Vagina (tissue), 2 donors: ENCODE measurements at regions not wholly inside any gene's neighbourhood (a gene's known extent, or its start where the extent isn't known, plus 50 kb on each side); places are given as distances from the start of the nearest gene placed in this dataset.

Experiments used
- DNase-seq, 2 donors: peaks; one replicate each; pipeline ENCODE4 v3.0.0-alpha.2; 2017; ENCODE audit errors: extremely low spot score in 2 of 2
- H3K27ac ChIP-seq: fragments of 200-600 bp; sonication (generic); one replicate; pipeline ENCODE4 v1.5.1; 2019
- H3K27me3 ChIP-seq: fragments of 200-600 bp; sonication (generic); one replicate; pipeline ENCODE4 v1.5.1; 2019
- H3K36me3 ChIP-seq, 2 donors: fragments of 200-600 bp; sonication (generic); one replicate each; pipeline ENCODE4 v1.5.1; 2017 to 2019
- H3K4me1 ChIP-seq: fragments of 200-600 bp; sonication (generic); one replicate; pipeline ENCODE4 v1.5.1; 2019
- H3K4me3 ChIP-seq, 2 donors: fragments of 200-600 bp; sonication (generic); 1 replicate in 1 of 2; 2 replicates in 1 of 2; pipeline ENCODE4 v1.5.1; 2016 to 2019
- H3K9me3 ChIP-seq: fragments of 200-600 bp; sonication (generic); one replicate; pipeline ENCODE4 v1.5.1; 2019
- CTCF ChIP-seq, 3 experiments: fragments of 450-650 bp in 2 of 3; fragments of 200-600 bp in 1 of 3; sonication (generic) in 1 of 3; IDR thresholded peaks; one replicate each; pipeline ENCODE4 v1.5.1; 2017 to 2019; ENCODE audit warnings: antibody characterized with exemption in 3 of 3, mild to moderate bottlenecking in 2 of 3, moderate library complexity in 2 of 3
- POLR2A ChIP-seq, 2 donors: fragments of 450-650 bp; IDR thresholded peaks; one replicate each; pipeline ENCODE4 v1.6.1; 2017; ENCODE audit warnings: antibody characterized with exemption in 2 of 2, mild to moderate bottlenecking in 2 of 2, moderate library complexity in 2 of 2
- POLR2AphosphoS5 ChIP-seq, 2 donors: sonication (generic); formaldehyde crosslinking; IDR thresholded peaks; one replicate each; pipeline ENCODE4 v1.9.0; 2017; ENCODE audit warnings: antibody characterized with exemption in 2 of 2, mild to moderate bottlenecking in 2 of 2, low read depth in 1 of 2; ENCODE audit not compliant: insufficient read depth in 1 of 2
- intact Hi-C: fragments of 100-400 bp; cut with DNase I; formaldehyde crosslinking; loops from one replicate; pipeline ENCODE4 v1.15.1; 2023

GRCh38 chr20:11711214-11711613 is 206.5 kb upstream of the BTBD3 start:
- Histone ChIP-seq H3K27ac (no peak overlapping the region), H3K4me3 (no peak overlapping the region), H3K4me1 (no peaks in the 10 kb centered on the region), H3K27me3 (no peaks in the 10 kb centered on the region), H3K9me3 (no peaks in the 10 kb centered on the region), H3K36me3 (no peaks in the 10 kb centered on the region)
- DNase-seq = no peak
- TF ChIP-seq POLR2A (IDR thresholded peaks at IDR 0.05) = no peak
- no peak for TF ChIP-seq POLR2AphosphoS5 (IDR thresholded peaks at IDR 0.05; ENCODE audit: insufficient read depth in 1 of 2, low read depth in 1 of 2)
- no peak for TF ChIP-seq CTCF (IDR thresholded peaks at IDR 0.05)
- intact Hi-C loops = no loop called here

DNA sequence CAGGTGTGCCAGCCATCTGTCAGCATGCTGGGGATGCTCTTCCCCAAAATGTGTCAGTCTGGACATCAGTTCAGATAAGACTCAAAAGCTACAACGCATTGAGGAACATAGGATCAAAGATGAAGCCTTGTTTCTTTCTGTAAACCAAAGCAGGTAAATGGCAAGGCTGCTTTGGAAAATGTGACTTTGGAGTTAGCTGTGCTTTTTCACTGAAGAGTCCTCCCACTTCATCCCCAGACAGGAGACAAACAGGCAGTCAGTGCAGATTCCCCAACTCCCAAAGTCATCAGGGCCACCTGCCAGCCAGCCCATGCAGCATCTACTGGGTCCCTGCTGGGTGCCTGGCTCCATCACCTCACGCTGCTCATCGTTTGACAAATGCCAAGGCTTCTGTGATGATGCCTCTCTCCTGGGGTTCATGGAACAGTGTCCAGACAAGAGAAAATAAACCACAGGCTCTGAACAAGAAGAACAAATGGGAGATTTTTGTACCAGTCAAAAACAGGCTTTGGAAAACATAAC is 205.0 kb upstream of the BTBD3 start:
- no peak overlapping the region for H3K27ac ChIP-seq
- no peak for DNase-seq
- H3K36me3 ChIP-seq = no peaks in the 10 kb centered on the region
- intact Hi-C loops = no loop called here
- no peak for TF ChIP-seq POLR2AphosphoS5 (IDR thresholded peaks at IDR 0.05; ENCODE audit: insufficient read depth in 1 of 2, low read depth in 1 of 2)
- no peak for TF ChIP-seq CTCF (IDR thresholded peaks at IDR 0.05)
- TF ChIP-seq POLR2A (IDR thresholded peaks at IDR 0.05) = no peak
- H3K4me3 ChIP-seq = no peak overlapping the region
- no peaks in the 10 kb centered on the region for H3K27me3 ChIP-seq
- H3K4me1 ChIP-seq = no peaks in the 10 kb centered on the region
- no peaks in the 10 kb centered on the region for H3K9me3 ChIP-seq

DNA sequence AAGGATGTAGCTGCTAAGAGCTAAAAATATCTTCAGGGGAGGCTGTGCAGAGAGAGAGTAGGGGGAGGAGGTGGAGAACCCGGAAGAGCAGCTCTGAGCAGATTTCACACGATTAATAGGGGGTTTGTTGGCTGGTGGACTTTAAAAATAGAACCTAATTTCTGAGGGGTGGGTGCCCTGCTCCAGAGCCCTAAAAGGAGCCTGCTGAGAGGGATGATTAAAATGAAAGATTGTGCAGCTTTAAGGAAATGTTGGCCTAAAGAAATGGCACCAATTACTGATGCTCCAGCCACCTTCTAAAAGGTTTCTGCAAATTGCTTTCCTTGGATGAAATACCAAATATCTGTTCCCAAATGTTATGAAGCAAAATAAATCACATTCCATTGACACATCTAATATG is 202.8 kb upstream of the BTBD3 start:
- intact Hi-C loops = no loop called here
- no peaks in the 10 kb centered on the region for H3K36me3 ChIP-seq
- H3K4me3 ChIP-seq = no peak overlapping the region
- no peaks in the 10 kb centered on the region for H3K9me3 ChIP-seq
- H3K27me3 ChIP-seq = no peaks in the 10 kb centered on the region
- no peak for TF ChIP-seq POLR2AphosphoS5 (IDR thresholded peaks at IDR 0.05; ENCODE audit: insufficient read depth in 1 of 2, low read depth in 1 of 2)
- TF ChIP-seq POLR2A (IDR thresholded peaks at IDR 0.05) = no peak
- no peak for TF ChIP-seq CTCF (IDR thresholded peaks at IDR 0.05)
- H3K4me1 ChIP-seq = no peaks in the 10 kb centered on the region
- no peak for DNase-seq
- H3K27ac ChIP-seq = no peak overlapping the region

DNA sequence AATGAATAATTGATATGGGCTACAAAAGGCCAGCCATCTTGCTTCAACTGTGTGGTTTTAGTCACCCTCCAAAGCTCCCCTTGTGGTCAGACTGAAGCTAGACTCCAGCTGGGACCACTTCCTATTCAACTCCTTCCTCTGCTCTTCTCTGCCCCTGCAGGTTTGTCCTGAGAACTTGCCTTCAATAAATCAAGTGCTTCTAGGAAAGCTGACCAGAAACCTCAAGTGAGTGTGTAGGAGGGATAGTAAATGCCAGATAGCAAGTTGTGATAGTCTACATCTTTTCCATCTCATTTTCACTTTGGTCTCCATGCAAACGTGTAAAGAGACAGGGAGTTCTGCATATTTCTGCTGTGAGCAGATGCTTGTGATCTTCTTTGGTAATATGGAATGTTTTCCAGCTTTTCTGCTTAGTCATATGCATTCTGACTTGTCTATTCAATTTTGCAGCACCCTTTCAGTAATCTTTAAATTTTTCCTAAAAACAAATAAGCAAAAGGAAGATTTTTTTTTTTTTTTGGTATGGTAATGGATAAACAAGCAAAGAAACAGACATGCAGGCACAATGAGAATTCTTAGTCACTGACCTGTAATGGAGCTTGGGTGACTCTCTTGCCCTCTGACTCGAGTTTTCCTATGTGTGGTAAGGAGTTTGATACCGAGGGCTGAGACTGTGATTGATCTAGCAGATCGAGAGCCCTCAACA is 201.3 kb upstream of the BTBD3 start:
- Histone ChIP-seq H3K4me1 (no peaks in the 10 kb centered on the region), H3K27me3 (no peaks in the 10 kb centered on the region), H3K4me3 (no peak overlapping the region), H3K27ac (no peak overlapping the region), H3K36me3 (no peaks in the 10 kb centered on the region), H3K9me3 (no peaks in the 10 kb centered on the region)
- intact Hi-C loops = no loop called here
- TF ChIP-seq POLR2A (IDR thresholded peaks at IDR 0.05) (no peak), CTCF (IDR thresholded peaks at IDR 0.05) (no peak), POLR2AphosphoS5 (IDR thresholded peaks at IDR 0.05; ENCODE audit: insufficient read depth in 1 of 2, low read depth in 1 of 2) (no peak)
- DNase-seq = no peak

DNA sequence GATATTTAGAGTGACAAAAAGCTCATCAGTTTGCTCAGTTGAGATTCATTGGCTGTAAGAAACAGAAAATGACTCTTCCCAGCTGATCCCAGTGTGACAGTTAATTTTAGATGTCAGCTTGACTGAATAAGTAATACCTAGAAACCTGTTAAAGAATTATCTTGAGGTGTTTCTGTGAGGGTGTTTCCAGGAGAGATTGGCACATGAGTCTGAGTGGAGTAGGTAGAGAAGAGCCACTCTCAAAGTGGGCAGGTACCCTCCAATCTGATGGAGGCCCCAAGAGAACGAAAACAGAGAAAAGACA is 200.8 kb upstream of the BTBD3 start:
- no peak for DNase-seq
- Histone ChIP-seq H3K27me3 (no peaks in the 10 kb centered on the region), H3K4me1 (no peaks in the 10 kb centered on the region), H3K27ac (no peak overlapping the region), H3K36me3 (no peaks in the 10 kb centered on the region), H3K4me3 (no peak overlapping the region), H3K9me3 (no peaks in the 10 kb centered on the region)
- intact Hi-C loops = no loop called here
- no peak for TF ChIP-seq POLR2A (IDR thresholded peaks at IDR 0.05)
- no peak for TF ChIP-seq POLR2AphosphoS5 (IDR thresholded peaks at IDR 0.05; ENCODE audit: insufficient read depth in 1 of 2, low read depth in 1 of 2)
- TF ChIP-seq CTCF (IDR thresholded peaks at IDR 0.05) = no peak
